SJSA1 (cell line): ENCODE measurements at regions not wholly inside any gene's neighbourhood (a gene's known extent, or its start where the extent isn't known, plus 50 kb on each side); places are given as distances from the start of the nearest gene placed in this dataset.
"Not testable (repeated sequence)": the region's sequence is repeated elsewhere in the genome, so short reads cannot be mapped to it uniquely, and the experiment has no call there.

Experiments
- DNase-seq, 2 experiments: peaks; one replicate each; pipeline ENCODE4 v3.0.0-alpha.2; 2015 to 2020; ENCODE audit warnings: low spot score in 2 of 2, low read depth in 1 of 2
- H3K27ac ChIP-seq: fragments of 250-450 bp; sonication (Bioruptor Pico); 2 replicates; pipeline ENCODE4 v1.5.1; 2020; ENCODE audit warnings: mild to moderate bottlenecking, moderate library complexity
- H3K27me3 ChIP-seq: fragments of 250-450 bp; sonication (Bioruptor Pico); replicated peaks from 2 replicates; pipeline ENCODE4 v1.5.1; 2020; ENCODE audit warnings: mild to moderate bottlenecking, moderate library complexity
- H3K36me3 ChIP-seq: fragments of 250-450 bp; sonication (Bioruptor Pico); 2 replicates; pipeline ENCODE4 v1.5.1; 2020; ENCODE audit warnings: mild to moderate bottlenecking
- H3K4me1 ChIP-seq: fragments of 250-450 bp; sonication (Bioruptor Pico); replicated peaks from 2 replicates; pipeline ENCODE4 v1.6.1; 2021; ENCODE audit warnings: mild to moderate bottlenecking
- H3K4me3 ChIP-seq: fragments of 250-450 bp; sonication (Bioruptor Pico); 2 replicates; pipeline ENCODE4 v1.5.1; 2020; ENCODE audit warnings: mild to moderate bottlenecking
- H3K9me3 ChIP-seq: fragments of 250-450 bp; sonication (Bioruptor Pico); replicated peaks from 2 replicates; pipeline ENCODE4 v1.5.1; 2020; ENCODE audit warnings: mild to moderate bottlenecking

DNA sequence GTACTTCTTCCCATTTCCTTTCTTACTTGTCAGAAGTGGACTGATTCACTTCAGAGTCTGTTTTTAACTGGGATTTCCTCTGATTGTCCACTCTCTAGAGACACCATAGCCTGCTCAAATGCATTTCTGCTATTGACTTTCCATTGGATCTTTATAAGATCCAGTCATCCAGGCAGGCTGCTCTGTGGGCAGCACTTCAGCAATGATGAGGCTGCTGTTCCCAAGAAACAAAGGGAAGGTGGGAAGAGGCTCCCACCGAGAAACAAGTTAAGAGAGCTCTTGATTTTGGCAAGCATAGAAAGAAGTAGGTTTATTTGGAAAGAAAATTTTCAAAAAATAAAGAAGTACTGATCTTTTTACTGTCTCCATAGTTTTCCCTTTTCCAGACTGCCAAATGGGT lies 125.8 kb upstream of the STARD13 start:
- Histone ChIP-seq H3K4me3 (no peak overlapping the region), H3K27me3 (no peaks in the 10 kb centered on the region), H3K27ac (no peak overlapping the region), H3K36me3 (no peaks in the 10 kb centered on the region), H3K4me1 (no peaks in the 10 kb centered on the region), H3K9me3 (no peaks in the 10 kb centered on the region)
- no peak for DNase-seq

DNA sequence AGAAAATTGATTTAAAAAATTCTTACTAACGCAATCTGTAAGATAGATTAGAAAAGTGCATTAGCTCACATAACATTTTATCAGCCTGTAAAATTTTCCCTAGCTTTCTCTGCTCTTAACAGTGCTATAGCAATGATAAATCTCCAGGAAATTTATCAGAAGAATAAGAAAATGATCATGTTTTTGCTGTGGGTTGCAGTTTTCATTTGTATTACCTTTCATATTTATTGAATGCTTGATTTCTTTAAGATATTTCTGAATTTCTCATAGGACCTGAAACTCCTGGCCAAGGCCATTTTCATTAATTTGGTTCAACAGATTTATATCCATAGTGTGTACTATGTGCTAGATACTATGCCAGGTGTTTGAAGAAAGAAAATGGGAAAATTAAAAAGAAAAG lies 130.3 kb upstream of the STARD13 start:
- no peak for DNase-seq
- Histone ChIP-seq H3K4me3 (no peak overlapping the region), H3K4me1 (no peaks in the 10 kb centered on the region), H3K27ac (no peak overlapping the region), H3K9me3 (no peaks in the 10 kb centered on the region), H3K36me3 (no peaks in the 10 kb centered on the region), H3K27me3 (no peaks in the 10 kb centered on the region)

DNA sequence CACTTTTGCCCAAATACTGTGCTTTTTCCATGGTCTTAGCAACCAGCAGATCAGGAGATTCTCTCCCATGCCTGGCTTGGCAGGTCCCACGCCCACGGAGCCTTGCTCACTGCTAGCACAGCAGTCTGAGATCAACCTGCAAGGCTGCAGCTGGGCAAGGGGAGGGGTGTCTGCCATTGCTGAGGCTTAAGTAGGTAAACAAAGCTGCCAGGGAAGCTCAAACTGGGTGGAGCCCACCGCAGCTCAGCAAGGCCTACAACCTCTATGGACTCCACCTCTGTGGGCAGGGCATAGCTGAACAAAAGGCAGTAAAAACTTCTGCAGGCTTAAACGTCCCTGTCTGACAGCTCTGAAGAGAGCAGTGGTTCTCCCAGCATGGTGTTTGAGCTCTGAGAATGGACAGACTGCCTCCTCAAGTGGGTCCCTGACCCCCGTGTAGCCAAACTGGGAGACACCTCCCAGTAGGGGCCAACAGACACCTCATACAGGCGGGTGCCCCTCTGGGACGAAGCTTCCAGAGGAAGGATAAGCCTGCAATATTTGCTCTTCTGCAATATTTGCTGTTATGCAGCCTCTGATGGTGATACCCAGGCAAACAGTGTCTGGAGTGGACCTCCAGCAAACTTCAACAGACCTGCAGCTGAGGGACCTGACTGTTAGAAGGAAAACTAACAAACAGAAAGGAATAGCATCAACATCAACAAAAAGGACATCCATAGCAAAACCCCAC lies 132.8 kb upstream of the STARD13 start:
- not testable (repeated sequence) for H3K4me1 ChIP-seq, H3K27ac ChIP-seq, H3K9me3 ChIP-seq, H3K4me3 ChIP-seq, H3K36me3 ChIP-seq, DNase-seq, H3K27me3 ChIP-seq

DNA sequence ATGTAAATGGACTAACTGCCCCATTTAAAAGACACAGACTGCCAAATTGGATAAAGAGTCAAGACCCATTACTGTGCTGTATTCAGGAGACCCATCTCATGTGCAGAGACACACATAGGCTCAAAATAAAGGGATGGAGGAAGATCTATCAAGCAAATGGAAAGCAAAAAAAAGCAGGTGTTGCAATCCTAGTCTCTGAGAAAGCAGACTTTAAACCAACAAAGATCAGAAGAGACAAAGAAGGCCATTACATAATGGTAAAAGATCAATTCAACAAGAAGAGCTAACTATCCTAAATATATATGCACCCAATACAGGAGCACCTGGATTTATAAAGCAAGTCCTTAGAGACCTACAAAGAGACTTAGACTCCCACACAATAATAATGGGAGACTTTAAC lies 134.6 kb upstream of the STARD13 start:
- not testable (repeated sequence) for DNase-seq, H3K36me3 ChIP-seq, H3K9me3 ChIP-seq, H3K27me3 ChIP-seq, H3K4me1 ChIP-seq, H3K4me3 ChIP-seq, H3K27ac ChIP-seq

DNA sequence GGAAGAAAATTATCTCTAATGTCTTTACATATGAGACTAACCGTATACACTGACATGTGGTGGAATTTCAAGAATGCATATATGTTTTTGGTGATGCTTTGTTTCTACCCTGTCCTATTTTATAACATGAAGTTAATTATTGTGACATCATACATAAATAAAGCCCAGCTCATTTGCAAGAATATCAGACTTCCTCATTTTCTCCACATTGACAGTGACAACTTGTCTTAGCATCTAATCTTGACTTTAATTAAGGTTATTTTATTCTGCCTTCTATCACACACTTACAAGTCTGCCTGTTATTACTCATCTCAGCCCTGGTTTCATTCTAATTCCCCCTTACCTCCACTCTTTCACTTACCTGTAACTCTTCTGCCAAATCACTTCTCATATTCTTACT lies 140.6 kb upstream of the STARD13 start:
- H3K9me3 ChIP-seq: no peaks in the 10 kb centered on the region
- H3K27ac ChIP-seq: no peak overlapping the region
- H3K4me3 ChIP-seq: no peak overlapping the region
- no peaks in the 10 kb centered on the region for H3K27me3 ChIP-seq
- H3K36me3 ChIP-seq: no peaks in the 10 kb centered on the region
- no peak for DNase-seq
- no peaks in the 10 kb centered on the region for H3K4me1 ChIP-seq

DNA sequence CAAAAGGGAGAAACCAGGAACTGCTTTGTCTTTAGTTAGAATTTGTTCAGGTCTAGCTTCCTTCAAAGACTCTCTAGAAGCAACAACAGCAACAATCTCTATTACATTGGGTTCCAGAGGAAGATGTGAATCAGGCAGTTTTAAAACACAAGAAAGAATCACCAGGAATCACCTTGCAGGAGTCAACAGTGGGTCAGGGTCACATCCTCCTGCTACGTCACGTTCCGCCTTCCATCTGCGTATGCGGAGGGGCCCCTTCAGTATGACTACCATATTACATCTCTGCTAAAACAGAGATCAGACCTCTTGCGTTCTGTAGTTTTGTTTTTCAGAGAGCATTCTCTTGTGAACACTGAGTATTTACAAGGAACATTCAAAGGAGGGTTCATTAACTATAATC lies 147.8 kb upstream of the STARD13 start:
- no peaks in the 10 kb centered on the region for H3K27me3 ChIP-seq
- no peaks in the 10 kb centered on the region for H3K36me3 ChIP-seq
- H3K4me3 ChIP-seq: no peak overlapping the region
- H3K27ac ChIP-seq: no peak overlapping the region
- DNase-seq: no peak
- no peaks in the 10 kb centered on the region for H3K4me1 ChIP-seq
- no peaks in the 10 kb centered on the region for H3K9me3 ChIP-seq

DNA sequence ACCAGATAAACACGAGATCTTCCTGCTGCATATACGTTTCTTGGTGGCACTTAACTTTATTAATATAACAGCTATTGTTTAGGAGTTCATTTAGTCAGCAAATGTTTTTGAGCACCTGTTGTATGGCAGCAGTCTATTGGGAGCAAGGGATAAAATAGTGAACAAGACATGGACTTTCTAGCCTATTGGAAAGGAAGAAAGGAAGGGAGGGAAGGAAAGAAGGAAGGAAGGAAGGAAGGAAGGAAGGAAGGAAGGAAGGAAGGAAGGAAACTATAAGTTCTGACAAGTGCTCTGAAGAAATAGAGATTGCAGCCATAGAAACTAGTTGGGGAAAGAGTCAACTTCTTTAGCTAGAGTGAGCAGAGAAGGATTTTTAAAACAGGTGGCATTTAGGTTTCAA lies 149.1 kb upstream of the STARD13 start:
- DNase-seq: no peak
- Histone ChIP-seq H3K27me3 (no peaks in the 10 kb centered on the region), H3K4me1 (no peaks in the 10 kb centered on the region), H3K27ac (no peak overlapping the region), H3K4me3 (no peak overlapping the region), H3K9me3 (no peaks in the 10 kb centered on the region), H3K36me3 (no peaks in the 10 kb centered on the region)

DNA sequence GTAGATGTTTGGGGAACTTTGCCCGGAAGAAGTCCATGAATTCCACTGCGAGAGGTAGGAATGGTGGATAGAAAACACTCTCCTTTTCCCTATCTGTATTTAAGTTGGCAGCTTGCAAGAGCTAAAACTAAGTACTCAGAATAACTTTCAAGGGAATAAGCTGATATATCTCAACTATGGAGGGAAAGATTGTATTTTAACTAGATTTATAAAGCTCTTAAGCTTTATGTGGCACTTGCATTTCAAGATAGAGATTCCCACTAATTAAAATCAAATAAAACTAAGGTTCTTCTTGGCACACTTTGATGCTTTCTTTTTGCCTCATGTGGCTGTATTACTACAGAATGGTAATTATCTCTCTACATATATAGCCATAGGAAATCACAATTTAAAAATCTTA lies 149.7 kb upstream of the STARD13 start:
- Histone ChIP-seq H3K9me3 (no peaks in the 10 kb centered on the region), H3K27me3 (no peaks in the 10 kb centered on the region), H3K27ac (no peak overlapping the region), H3K36me3 (no peaks in the 10 kb centered on the region), H3K4me3 (no peak overlapping the region), H3K4me1 (no peaks in the 10 kb centered on the region)
- no peak for DNase-seq

DNA sequence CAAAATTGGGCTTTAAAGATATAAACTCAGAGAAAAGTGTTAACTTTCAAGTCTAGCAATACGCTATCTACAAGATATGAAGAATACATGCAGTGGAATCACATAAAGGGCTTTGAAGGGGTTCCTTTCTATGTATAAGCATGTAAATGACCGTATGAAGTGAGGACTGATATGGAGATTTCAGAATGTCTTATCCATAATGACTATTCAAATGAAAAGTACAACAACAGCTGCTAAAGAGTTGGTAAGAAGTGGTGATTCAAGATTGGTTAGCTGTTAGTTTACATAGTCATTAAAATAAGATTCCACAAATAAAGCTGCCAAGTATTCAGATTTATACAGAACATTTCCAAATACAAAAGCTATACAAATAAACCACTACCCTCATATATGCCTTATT lies 153.4 kb upstream of the STARD13 start:
- no peaks in the 10 kb centered on the region for H3K36me3 ChIP-seq
- no peaks in the 10 kb centered on the region for H3K4me1 ChIP-seq
- no peak for DNase-seq
- no peak overlapping the region for H3K27ac ChIP-seq
- no peaks in the 10 kb centered on the region for H3K9me3 ChIP-seq
- H3K4me3 ChIP-seq: no peak overlapping the region
- H3K27me3 ChIP-seq: no peaks in the 10 kb centered on the region

DNA sequence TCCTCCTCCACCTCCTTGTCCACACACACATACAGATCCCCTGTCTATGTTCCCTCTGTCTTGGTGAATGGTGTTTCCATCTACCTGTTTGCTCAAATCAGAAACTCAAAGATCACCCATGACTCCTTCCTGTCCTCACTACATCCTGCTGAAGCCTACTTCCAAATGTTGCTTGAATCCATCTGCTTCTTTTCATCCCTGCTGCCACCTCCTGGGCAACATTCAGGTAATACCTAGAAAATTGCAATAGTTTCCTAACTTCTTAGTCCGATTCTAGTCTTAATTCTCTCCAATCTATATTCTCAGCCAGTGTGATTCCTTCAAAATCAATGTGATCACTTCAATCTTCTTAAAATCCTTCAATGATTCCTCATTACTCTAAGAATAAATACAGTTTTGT lies 155.5 kb upstream of the STARD13 start:
- Histone ChIP-seq H3K4me3 (no peak overlapping the region), H3K4me1 (no peaks in the 10 kb centered on the region), H3K36me3 (no peaks in the 10 kb centered on the region), H3K27me3 (no peaks in the 10 kb centered on the region), H3K27ac (no peak overlapping the region), H3K9me3 (no peaks in the 10 kb centered on the region)
- no peak for DNase-seq

DNA sequence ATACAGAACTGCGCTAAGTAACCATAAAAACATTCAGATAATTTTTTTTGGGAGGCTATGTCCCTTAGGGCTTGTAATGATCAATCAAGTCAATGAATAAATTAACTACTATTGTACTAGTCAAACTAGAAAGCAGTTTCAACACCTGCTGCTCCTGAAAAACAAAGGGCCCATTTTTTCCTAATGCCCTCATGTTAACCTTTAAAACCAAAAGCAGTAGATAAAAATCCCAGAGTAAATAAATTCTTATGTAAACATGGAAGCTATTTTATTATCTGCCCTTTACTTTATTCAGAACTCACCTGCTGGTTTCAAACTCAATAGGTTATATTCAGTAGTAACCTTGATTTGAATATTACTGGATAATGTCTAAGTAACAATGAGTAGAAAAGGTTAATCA lies 159.5 kb upstream of the STARD13 start:
- no peak overlapping the region for H3K4me3 ChIP-seq
- H3K27ac ChIP-seq: no peak overlapping the region
- H3K27me3 ChIP-seq: no peaks in the 10 kb centered on the region
- H3K9me3 ChIP-seq: no peaks in the 10 kb centered on the region
- DNase-seq: no peak
- H3K4me1 ChIP-seq: 0 out of 2 replicates have a peak, but pooled peaks cover 3% of the 10 kb centered on the region
- no peaks in the 10 kb centered on the region for H3K36me3 ChIP-seq

DNA sequence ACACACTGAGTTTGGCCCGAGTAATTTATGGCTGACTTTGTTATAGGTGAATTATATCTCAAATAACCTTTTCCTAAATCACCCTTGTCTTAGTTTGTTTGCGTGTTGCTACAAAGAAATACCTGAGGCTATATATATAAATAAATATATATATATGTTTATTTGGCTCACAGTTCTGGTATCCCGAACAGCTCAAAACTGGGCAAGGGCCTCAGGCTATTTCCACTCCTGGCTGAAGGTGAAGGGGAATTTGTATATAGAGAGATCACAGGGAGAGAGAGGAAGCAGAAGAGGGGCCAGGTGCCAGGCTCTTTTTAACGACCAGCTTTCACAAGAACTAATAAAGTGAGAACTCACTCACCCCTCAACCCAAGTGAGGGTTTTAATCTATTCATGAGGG lies 159.9 kb upstream of the STARD13 start:
- no peak for DNase-seq
- Histone ChIP-seq H3K4me3 (no peak overlapping the region), H3K27ac (no peak overlapping the region), H3K27me3 (no peaks in the 10 kb centered on the region), H3K9me3 (no peaks in the 10 kb centered on the region), H3K4me1 (0 out of 2 replicates have a peak, but pooled peaks cover 3% of the 10 kb centered on the region), H3K36me3 (no peaks in the 10 kb centered on the region)

DNA sequence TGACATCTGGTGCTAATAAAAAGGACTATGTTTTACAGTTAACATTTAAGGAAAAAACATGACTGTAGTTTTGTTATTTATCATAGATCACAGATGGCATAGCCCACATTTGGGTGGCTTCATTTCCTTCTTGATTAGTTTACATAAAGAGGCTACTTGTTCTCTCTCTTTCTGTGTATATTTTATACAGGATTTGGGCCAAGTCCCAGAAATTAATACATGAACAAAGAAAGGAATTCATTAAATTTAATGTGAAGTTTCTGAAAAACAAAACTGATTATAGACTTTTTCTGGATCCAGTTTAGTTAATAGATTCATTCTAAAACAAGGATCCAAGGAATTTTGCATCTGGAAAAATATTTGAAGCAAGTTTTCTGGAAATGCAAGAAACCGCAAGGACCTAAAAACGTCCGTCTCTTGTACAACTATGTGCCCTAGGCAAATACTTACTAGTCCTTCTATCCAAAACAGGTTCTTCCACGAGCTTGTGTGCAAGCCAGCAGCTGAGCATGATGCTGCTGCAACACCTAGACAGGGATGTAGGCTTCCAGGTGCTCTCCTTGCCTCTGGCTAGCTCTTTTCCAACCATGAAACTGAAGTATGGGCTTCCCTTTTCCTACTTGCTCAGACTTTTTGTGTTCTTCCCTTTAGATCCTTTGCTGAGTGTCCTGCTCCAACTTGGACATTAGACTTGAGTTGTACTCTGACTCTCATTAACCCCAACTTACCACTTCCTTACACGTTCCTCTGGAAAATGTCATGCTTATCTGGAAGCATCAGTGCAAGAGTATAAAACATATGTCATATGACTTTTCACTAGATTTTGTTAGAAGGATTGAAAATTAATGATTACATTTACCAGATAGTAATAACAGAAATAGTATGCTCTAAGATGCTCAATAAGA lies 161.5 kb upstream of the STARD13 start:
- Histone ChIP-seq H3K27ac (no peak overlapping the region), H3K27me3 (no peaks in the 10 kb centered on the region)

DNA sequence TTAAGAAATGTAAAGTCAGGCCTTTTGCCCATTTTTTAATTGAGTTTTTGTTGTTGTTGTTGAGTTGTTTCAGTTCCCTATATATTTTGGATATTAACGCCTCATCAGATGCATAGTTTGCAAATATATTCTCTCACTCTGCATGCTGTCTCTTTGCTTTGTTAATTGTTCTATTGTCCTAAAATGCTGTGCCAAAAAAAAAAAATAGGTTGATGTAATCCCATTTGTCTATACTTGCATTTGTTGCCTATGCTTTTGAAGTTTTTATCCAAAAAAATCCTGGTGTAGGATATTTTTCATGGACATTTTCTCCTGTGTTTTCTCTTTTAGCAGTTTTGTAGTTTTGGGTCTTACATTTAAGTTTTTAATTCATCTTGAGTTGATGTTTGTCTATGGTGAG lies 163.3 kb upstream of the STARD13 start:
- no peak overlapping the region for H3K4me3 ChIP-seq
- peaks cover 6% of the 10 kb centered on the region for H3K4me1 ChIP-seq
- DNase-seq: no peak
- no peaks in the 10 kb centered on the region for H3K27me3 ChIP-seq
- no peaks in the 10 kb centered on the region for H3K9me3 ChIP-seq
- H3K27ac ChIP-seq: no peak overlapping the region
- H3K36me3 ChIP-seq: no peaks in the 10 kb centered on the region

More for the DNA sequence above, 161.5 kb upstream of the STARD13 start:
- H3K9me3 ChIP-seq: no peaks in the 10 kb centered on the region
- no peak overlapping the region for H3K4me3 ChIP-seq
- 0 out of 2 replicates have a peak, but pooled peaks cover 3% of the 10 kb centered on the region for H3K4me1 ChIP-seq
- no peak for DNase-seq
- no peaks in the 10 kb centered on the region for H3K36me3 ChIP-seq
